HG03469 (cell line): ENCODE measurements at regions not wholly inside any gene's neighbourhood (a gene's known extent, or its start where the extent isn't known, plus 50 kb on each side); places are given as distances from the start of the nearest gene placed in this dataset.
"Not testable (repeated sequence)": the region's sequence is repeated elsewhere in the genome, so short reads cannot be mapped to it uniquely, and the experiment has no call there.

ENCODE experiments used
- ATAC-seq: cut with Tn5 transposase; IDR thresholded peaks from one replicate; pipeline ENCODE4 v1.9.1; 2021; ENCODE audit warnings: mild to moderate bottlenecking, moderate library complexity, moderate number of reproducible peaks; ENCODE audit not compliant: unreplicated experiment

- ATAC-seq: no peak
Measured at GRCh38 chr13:83019986-83020385, 862.3 kb downstream of the SLITRK1 start.

DNA sequence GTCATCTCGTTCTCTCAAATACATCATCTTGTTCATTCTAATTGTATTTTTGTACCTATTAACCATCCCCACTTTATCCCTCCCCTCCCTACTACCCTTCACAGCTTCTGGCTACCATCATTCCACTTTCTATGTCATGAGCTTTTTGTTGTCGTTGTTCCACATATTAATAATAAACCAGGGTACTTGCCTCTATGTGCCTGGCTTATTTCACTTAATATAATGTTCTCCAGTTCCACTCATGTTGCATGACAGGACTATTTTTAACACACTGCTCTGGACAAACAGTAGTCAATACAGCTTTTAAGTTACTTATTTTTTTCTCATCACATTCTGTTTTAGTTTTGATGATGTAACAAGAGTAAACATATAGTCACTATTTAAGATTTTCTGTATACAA lies 872.3 kb downstream of the SLITRK1 start:
- ATAC-seq: no peak

DNA sequence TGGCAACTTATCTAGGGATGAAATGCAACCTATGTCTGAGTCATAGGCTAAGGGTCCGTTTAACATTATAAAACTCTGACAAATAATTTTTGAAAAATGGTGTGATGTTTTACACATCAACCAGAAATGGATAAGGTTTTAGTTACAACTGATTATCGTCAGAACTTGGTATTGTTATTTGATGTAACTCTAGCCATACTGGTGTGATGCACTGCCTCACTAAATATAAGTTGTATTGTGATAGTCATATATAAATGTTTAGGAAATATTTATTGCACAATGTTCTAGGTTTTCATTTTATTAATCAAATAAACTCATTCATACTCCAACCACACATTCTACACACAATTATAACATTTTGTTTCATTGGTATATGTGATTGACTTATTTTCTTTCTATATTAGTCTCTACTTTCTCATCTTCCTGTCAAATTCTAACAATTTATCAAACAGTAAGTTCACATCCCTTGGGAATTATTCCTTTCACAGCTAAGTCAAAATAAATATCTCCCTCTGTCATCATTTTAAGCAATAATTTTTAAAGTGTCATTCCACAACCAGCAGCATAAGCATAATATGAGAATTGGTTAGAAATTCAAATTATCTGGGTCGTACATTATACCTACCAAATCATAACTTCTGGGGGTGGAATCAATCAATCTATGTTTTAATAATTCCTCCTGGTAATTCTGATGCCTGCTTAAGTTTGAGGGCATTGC lies 873.9 kb downstream of the SLITRK1 start:
- ATAC-seq: no peak

- no peak for ATAC-seq
Measured at GRCh38 chr13:83007226-83007625, 875.0 kb downstream of the SLITRK1 start.

GRCh38 chr13:83003185-83003584 lies 879.1 kb downstream of the SLITRK1 start:
- no peak for ATAC-seq

DNA sequence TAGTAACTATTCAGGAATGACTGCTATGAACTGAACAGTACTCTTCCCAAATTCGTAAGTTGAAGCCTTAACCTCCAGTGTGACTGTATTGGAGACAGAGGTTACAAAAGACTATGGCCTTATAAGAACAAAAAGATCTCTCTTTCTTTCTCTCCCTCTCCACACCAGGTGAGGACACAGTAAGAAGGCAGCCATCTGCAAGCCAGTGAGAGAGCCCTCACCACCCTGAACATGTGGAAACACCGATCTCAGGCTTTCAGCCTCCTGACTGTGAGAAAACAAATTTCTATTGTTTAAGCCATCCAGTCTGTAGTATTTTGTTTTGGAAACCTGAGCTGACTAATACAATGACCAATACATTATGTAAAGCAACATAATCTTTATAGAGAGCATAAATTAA lies 888.9 kb downstream of the SLITRK1 start:
- ATAC-seq: no peak

DNA sequence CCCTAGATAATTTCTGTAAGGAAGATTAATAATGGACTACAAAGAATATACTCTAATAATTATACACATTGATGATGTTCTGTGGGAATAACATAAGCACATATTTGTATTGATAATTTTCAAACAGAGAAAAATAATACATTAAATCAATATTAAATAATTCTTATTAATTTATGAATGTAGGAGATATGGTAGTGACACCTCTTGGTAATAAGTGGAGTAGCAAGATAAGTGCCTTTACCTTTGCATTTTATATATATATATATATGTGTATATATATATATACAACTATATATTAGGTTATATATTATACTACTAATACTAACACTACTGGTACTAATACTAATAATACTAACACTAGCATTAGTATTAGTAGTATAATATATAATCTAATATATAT lies 905.8 kb downstream of the SLITRK1 start:
- no peak for ATAC-seq

- ATAC-seq: no peak
Measured at GRCh38 chr13:82963226-82964099, 918.8 kb downstream of the SLITRK1 start.

GRCh38 chr13:82962397-82962796 lies 919.9 kb downstream of the SLITRK1 start:
- ATAC-seq: no peak

- no peak for ATAC-seq
Measured at GRCh38 chr13:82961757-82962156, 920.5 kb downstream of the SLITRK1 start.

DNA sequence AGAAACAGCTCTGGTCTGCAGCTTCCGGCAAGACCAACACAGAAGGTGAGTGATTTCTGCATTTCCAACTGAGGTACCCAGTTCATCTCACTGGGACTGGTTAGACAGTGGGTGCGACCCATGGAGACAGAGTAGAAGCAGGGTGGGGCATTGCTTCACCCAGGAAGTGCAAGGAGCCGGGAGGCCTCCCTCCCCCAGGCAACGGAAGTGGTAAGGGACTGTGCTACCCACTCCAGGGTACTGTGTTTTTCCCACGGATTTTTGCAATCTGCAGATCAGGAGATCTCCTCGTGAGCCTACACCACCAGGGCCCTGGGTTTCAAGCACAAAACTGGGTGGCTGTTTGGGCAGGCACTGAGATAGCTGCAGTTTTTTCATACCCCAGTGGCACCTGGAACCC lies 929.9 kb downstream of the SLITRK1 start:
- ATAC-seq: not testable (repeated sequence)

DNA sequence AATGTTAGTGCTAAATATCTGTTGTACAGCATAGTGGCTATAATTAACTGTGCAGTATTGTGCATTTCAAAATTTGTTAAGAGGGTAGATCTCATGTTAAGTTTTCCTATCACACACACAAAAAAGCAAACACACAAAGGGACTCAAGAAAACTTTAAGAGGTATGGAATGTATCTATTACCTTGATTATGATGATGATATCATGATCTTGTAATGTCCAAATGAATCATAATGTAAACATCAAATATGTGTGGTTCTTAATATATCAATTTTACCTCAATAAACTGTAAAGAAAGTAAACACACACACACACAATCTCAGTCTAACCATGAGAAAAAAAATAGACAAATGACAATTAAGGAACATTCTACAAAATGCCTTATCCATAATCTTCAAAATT lies 934.6 kb downstream of the SLITRK1 start:
- no peak for ATAC-seq

DNA sequence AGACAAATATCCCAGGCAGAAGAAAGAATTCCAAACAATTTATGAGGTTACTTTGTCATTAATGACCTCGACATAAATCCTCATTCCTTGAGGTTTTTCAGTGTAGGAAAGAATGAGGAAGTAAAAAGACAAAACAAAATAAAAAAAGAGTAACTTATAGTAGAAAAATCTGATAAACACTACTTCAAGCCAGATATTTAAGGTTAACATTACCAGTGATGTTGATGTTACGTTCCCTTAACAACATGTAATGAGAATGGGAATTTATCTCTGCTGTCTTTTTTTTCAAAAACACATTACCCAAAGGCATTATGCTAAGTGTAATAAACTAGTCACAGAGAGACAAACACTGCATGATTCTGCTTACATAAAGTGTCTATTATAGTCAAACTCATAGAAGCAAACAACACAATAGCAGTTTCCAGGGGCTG lies 935.1 kb downstream of the SLITRK1 start:
- ATAC-seq: no peak

GRCh38 chr13:82938644-82939043 lies 943.6 kb downstream of the SLITRK1 start:
- ATAC-seq: no peak

- ATAC-seq: no peak
Measured at GRCh38 chr13:82934000-82934399, 948.3 kb downstream of the SLITRK1 start.

DNA sequence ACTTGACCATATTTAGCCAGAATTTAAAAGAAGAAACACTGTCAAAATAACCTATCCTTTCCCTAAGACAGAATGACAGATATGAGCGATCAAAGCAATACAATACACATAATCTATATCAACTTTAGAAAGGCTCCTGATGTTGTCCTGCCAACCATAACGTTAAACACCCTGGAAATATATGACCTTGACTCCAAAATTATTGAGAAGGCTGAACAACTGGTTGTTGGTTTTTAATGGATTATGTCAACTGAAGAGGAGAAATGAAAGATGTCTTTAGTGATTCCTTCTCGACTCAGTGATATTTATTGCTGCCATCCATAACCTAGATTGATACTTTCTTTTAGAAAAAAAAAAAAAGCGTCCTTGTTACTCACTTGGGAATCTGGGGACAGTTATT lies 957.2 kb downstream of the SLITRK1 start:
- no peak for ATAC-seq

- no peak for ATAC-seq
Measured at GRCh38 chr13:82917984-82918383, 964.3 kb downstream of the SLITRK1 start.

DNA sequence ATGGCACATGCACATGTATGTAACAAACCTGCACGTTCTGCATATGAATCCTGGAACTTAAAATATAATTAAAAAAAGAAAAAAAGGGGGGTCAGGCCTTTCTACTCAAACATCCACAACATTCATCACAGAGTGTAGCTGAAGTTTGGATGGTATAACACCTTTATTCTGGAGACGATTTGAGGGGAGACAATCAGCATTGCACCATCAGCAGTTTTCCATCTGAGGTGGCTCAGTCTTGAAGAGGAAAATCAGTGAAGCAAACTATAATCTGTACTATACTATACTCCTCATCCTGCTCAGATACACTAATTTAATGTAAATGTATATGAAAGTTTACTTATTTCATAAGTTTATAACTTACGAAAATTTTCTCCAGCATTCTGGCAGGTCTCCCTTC lies 969.7 kb downstream of the SLITRK1 start:
- ATAC-seq: no peak

DNA sequence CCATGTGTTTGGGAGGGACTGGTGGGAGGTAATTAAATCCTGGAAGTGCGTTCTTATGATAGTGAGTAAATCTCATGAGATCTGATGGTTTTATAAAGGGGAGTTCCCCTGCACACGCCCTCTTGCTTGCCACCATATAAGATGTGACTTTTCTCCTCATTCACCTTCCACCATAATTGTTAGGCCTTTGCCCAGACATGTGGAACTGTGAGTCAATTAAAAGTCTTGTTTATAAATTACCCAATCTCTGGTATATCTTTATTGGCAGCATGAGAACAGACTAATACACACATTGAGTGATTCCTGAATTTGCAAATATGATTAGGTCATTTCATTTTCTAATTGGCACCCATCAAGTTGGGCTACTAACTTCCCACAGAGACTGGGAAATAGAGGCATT lies 977.2 kb downstream of the SLITRK1 start:
- no peak for ATAC-seq

DNA sequence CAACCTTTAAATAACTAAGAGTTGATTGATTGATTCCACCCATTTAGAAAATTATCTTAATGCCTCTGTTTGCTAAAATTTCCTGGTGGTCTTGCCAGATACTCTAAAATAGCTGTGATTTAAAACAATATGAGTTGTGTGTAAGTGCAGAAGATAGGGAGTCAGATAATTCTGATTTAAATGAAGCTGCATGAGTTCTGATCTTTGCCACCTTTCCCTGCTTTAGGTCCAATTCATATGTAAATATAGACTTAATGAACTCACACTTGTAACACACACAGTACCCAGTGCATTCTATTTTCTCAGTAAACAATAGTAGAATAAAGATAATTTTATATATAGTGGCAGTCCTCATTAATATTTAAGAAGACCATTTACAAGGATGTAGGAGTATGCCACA lies 981.8 kb downstream of the SLITRK1 start:
- no peak for ATAC-seq

DNA sequence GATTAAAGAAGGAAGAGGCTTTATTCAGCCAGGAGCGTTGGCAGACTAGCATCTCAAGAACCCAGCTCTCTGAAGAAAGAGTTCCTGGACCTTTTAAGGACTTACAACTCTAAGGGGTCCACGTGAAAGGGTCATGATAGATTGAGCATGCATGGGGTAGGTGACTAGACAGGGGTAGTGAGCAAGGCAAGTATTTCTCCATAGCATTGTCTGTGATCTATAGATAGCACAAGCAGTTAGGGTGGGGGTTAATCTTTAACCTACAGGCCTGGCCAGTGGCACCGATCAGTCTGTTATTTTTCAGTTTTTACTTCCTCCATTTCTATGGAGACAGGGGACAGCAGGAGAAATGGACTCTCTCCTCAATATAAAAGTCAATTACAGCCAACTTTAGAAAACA lies 983.7 kb downstream of the SLITRK1 start:
- no peak for ATAC-seq

DNA sequence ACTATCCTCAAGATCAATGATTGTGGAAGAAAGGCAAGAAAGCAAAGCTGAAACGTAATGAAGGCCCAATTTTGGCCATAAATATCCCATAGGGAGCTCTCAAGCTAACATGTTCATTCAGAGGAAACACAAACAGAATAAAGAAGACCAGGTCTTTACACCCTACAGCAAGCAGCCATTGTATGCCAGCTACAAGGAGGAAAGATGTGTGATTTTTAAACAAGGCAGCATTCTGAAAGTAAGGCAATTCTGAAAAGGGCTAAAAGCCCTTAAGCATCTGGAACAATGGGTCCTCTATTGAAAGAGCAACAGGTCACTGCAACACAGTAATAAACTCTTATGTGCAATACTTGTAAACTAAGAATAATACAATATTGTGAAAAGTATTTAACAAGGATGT lies 1002.4 kb downstream of the SLITRK1 start:
- ATAC-seq: no peak
